GM12878 (cell line): ENCODE measurements at regions not wholly inside any gene's neighbourhood (a gene's known extent, or its start where the extent isn't known, plus 50 kb on each side); places are given as distances from the start of the nearest gene placed in this dataset.

Experiments used
- ATAC-seq: fragments of 200-7000 bp; cut with Tn5 transposase; 3 replicates; pipeline ENCODE4 v1.9.1; 2020; ENCODE audit warnings: mild to moderate bottlenecking, moderate library complexity
- BruUV-seq: library from RNA; stranded (reverse); fragments of 400-500 nt; replicated peaks from 2 replicates; lab custom pipeline; 2021; lab: Mats Ljungman, UMichigan
- CTCF ChIA-PET: fragments of 300-600 bp; sonication (Branson Sonifier 250); formaldehyde crosslinking; extraction: SDS; loops from one replicate; lab custom pipeline; 2021; ENCODE audit warnings: inconsistent platforms; lab: Yijun Ruan, JAX
- POLR2A ChIA-PET: fragments of 350-600 bp; formaldehyde crosslinking; extraction: SDS; loops from one replicate; lab custom pipeline; 2021; ENCODE audit warnings: inconsistent platforms; lab: Charles Lee
- RAD21 ChIA-PET: fragments of 300-600 bp; sonication (Branson Sonifier 250); formaldehyde crosslinking; loops from one replicate; lab custom pipeline; 2023; ENCODE audit warnings: antibody characterized with exemption; ENCODE audit not compliant: unreplicated experiment; lab: Charles Lee
- SMC1A ChIA-PET: fragments of 300-600 bp; sonication (Branson Sonifier 250); formaldehyde crosslinking; loops from one replicate; lab custom pipeline; 2023; ENCODE audit not compliant: unreplicated experiment, uncharacterized antibody; lab: Charles Lee
- DNase-seq: peaks from one replicate; pipeline ENCODE4 v3.0.0-alpha.2; 2011; ENCODE audit warnings: low read depth, low spot score
- FAIRE-seq: peaks from 3 replicates; lab custom pipeline; 2011; peaks lifted over from hg19 to GRCh38; lab: Jason Lieb, UNC
- H2AFZ ChIP-seq: 2 replicates; pipeline ENCODE4 v1.6.0; 2011; ENCODE audit warnings: low read depth, low read length, control low read depth; ENCODE audit not compliant: control insufficient read depth
- H3K27ac ChIP-seq: 2 replicates; pipeline ENCODE4 v1.5.1; 2011; ENCODE audit warnings: control low read depth; ENCODE audit not compliant: control insufficient read depth, insufficient read depth
- H3K27me3 ChIP-seq, 2 experiments: replicated peaks in 1 of 2; 2 replicates each; pipeline versions ENCODE4 v1.6.0 to v1.6.1; 2011; ENCODE audit warnings: low read length in 1 of 2; ENCODE audit not compliant: control insufficient read depth in 2 of 2, insufficient read depth in 2 of 2
- H3K36me3 ChIP-seq, 2 experiments: 2 replicates each; pipeline ENCODE4 v1.5.1; 2011; ENCODE audit warnings: low read length in 1 of 2; ENCODE audit not compliant: control insufficient read depth in 2 of 2, insufficient read depth in 2 of 2
- H3K4me1 ChIP-seq: 2 replicates; pipeline ENCODE4 v1.6.1; 2011; ENCODE audit warnings: mild to moderate bottlenecking, low read length, moderate library complexity, mixed read lengths; ENCODE audit not compliant: control insufficient read depth, insufficient read depth
- H3K4me2 ChIP-seq: 2 replicates; pipeline ENCODE4 v1.6.0; 2011; ENCODE audit warnings: control low read depth; ENCODE audit not compliant: control insufficient read depth, insufficient read depth
- H3K4me3 ChIP-seq: fragments of 200-600 bp; sonication (generic); 2 replicates; pipeline ENCODE4 v1.5.1; 2016
- H3K79me2 ChIP-seq: 2 replicates; pipeline ENCODE4 v1.6.0; 2011; ENCODE audit warnings: low read length; ENCODE audit not compliant: control insufficient read depth, insufficient read depth
- H3K9ac ChIP-seq: 2 replicates; pipeline ENCODE4 v1.8.0; 2011; ENCODE audit warnings: low read length, control low read depth, mixed read lengths; ENCODE audit not compliant: control insufficient read depth, insufficient read depth
- H3K9me3 ChIP-seq: replicated peaks from 3 replicates; pipeline ENCODE4 v1.5.1; 2011; ENCODE audit warnings: mild to moderate bottlenecking, low read length; ENCODE audit not compliant: control insufficient read depth, insufficient read depth
- H4K20me1 ChIP-seq: 2 replicates; pipeline ENCODE4 v1.6.0; 2011; ENCODE audit not compliant: control insufficient read depth, insufficient read depth
- CUX1 ChIP-seq: IDR thresholded peaks from 2 replicates; pipeline ENCODE4 v1.6.1; 2012; ENCODE audit warnings: improper control_type of control experiment, low read depth, low read length; ENCODE audit not compliant: insufficient replicate concordance
- E2F8 ChIP-seq: fragments of 450-650 bp; IDR thresholded peaks from 2 replicates; pipeline ENCODE4 v1.6.1; 2018; ENCODE audit warnings: mild to moderate bottlenecking, low read depth, moderate library complexity; ENCODE audit not compliant: partially characterized antibody
- GATAD2B ChIP-seq: fragments of 450-650 bp; conservative IDR thresholded peaks from 2 replicates; pipeline ENCODE4 v1.6.1; 2017; ENCODE audit warnings: low read depth, mild to moderate bottlenecking, moderate library complexity
- HCFC1 ChIP-seq: fragments of 150-350 bp; IDR thresholded peaks from 2 replicates; pipeline ENCODE4 v1.6.1; 2014; ENCODE audit warnings: low read length
- MLLT1 ChIP-seq: fragments of 450-650 bp; IDR thresholded peaks from 2 replicates; pipeline ENCODE4 v1.6.1; 2016; ENCODE audit warnings: mild to moderate bottlenecking
- MYB ChIP-seq: fragments of 150-350 bp; IDR thresholded peaks from 2 replicates; pipeline ENCODE4 v1.6.1; 2014; ENCODE audit warnings: mild to moderate bottlenecking, low read depth, low read length, borderline replicate concordance
- RUNX3 ChIP-seq: IDR thresholded peaks from 2 replicates; pipeline ENCODE4 v1.6.1; 2012; ENCODE audit warnings: low read length, inconsistent platforms
- SREBF1 ChIP-seq: IDR thresholded peaks from 2 replicates; pipeline ENCODE4 v1.6.1; 2012; ENCODE audit warnings: mild to moderate bottlenecking, low read length
- ZNF687 ChIP-seq: fragments of 450-650 bp; IDR thresholded peaks from 2 replicates; pipeline ENCODE4 v1.6.1; 2017; ENCODE audit warnings: mild to moderate bottlenecking, moderate library complexity
- ZZZ3 ChIP-seq: IDR thresholded peaks from 2 replicates; pipeline ENCODE4 v1.6.1; 2011; ENCODE audit warnings: low read depth; ENCODE audit not compliant: control insufficient read depth, insufficient read length
- WGBS: methylation state at CpG from one replicate; pipeline ENCODE4 v1.1.6; 2016; ENCODE audit warnings: low lambda C conversion rate; ENCODE audit not compliant: insufficient replicate concordance, insufficient coverage; ENCODE audit errors: missing lambda C conversion rate; 5-methylcytosine and 5-hydroxymethylcytosine counted together
- in situ Hi-C: fragments of 300-500 bp; cut with MboI; formaldehyde crosslinking; loops from 9 replicates; pipeline ENCODE4 v1.14.3; 2018; ENCODE audit warnings: mixed read lengths
- intact Hi-C: fragments of 100-400 bp; cut with micrococcal nuclease; formaldehyde crosslinking; loops from one replicate; pipeline ENCODE4 v1.14.2; 2022; ENCODE audit not compliant: unreplicated experiment

- no peak for TF ChIP-seq MLLT1
- TF ChIP-seq HCFC1: no peak
- TF ChIP-seq CUX1: no peak
Measured at GRCh38 chr4:165740911-165741310, 132.1 kb upstream of the TLL1 start (continued).

GRCh38 chr4:165743422-165743821, 129.6 kb upstream of the TLL1 start:
- DNase-seq: no peak
- RAD21 ChIA-PET: no interaction called here
- no peak overlapping the region for H3K4me2 ChIP-seq
- TF ChIP-seq MYB (no peak), SREBF1 (no peak), ZZZ3 (no peak), E2F8 (no peak), GATAD2B (no peak), ZNF687 (no peak), RUNX3 (no peak)

More at GRCh38 chr4:165743422-165743821, 129.6 kb upstream of the TLL1 start:
- in situ Hi-C loops: no loop called here
- Histone ChIP-seq H3K36me3 (no peaks in the 10 kb centered on the region), H3K4me1 (no peaks in the 10 kb centered on the region), H3K9ac (no peak overlapping the region), H3K79me2 (no peaks in the 10 kb centered on the region), H2AFZ (no peak overlapping the region), H3K27ac (no peak overlapping the region), H3K27me3 (no peaks in the 10 kb centered on the region), H3K4me3 (no peak overlapping the region), H4K20me1 (no peaks in the 10 kb centered on the region), H3K9me3 (no peaks in the 10 kb centered on the region)
- ATAC-seq (no peak), FAIRE-seq (no peak)
- ChIA-PET POLR2A (no interaction called here), SMC1A (no interaction called here), CTCF (no interaction called here)
- no TSS peak for BruUV-seq
- 47% methylated on average over 3 of the region's 3 CpGs for WGBS
- intact Hi-C loops: no loop called here
